ENCODE measurements at regions not wholly inside any gene's neighbourhood (a gene's known extent, or its start where the extent isn't known, plus 50 kb on each side); places are given as distances from the start of the nearest gene placed in this dataset.

- no peak for TF ChIP-seq EZH2 (optimal IDR thresholded peaks at IDR 0.05; ENCODE audit: low read depth, low read length)
- TF ChIP-seq CTCF (IDR thresholded peaks at IDR 0.05; ENCODE audit: low read length), result no peak
- no peak for TF ChIP-seq EZH2phosphoT487 (IDR thresholded peaks at IDR 0.05; ENCODE audit: low read length)
Measured at GRCh38 chr1:209021622-209022021, 561.9 kb upstream of the CAMK1G start.

Measured in MM.1S (cell line).